HUES6 (cell line): ENCODE measurements at regions not wholly inside any gene's neighbourhood (a gene's known extent, or its start where the extent isn't known, plus 50 kb on each side); places are given as distances from the start of the nearest gene placed in this dataset.

Experiments
- H3K27ac ChIP-seq: 2 replicates; pipeline ENCODE4 v1.7.0; 2013; ENCODE audit warnings: low read depth, mild to moderate bottlenecking, low read length, inconsistent platforms
- H3K27me3 ChIP-seq: 2 replicates; pipeline ENCODE4 v1.6.1; 2013; ENCODE audit warnings: low read length; ENCODE audit not compliant: control insufficient read depth, insufficient read depth
- H3K36me3 ChIP-seq: 2 replicates; pipeline ENCODE4 v1.6.1; 2013; ENCODE audit warnings: low read length; ENCODE audit not compliant: control insufficient read depth, insufficient read depth
- H3K4me1 ChIP-seq: 2 replicates; pipeline ENCODE4 v1.6.1; 2013; ENCODE audit warnings: low read length; ENCODE audit not compliant: control insufficient read depth, insufficient read depth
- H3K4me3 ChIP-seq: 2 replicates; pipeline ENCODE4 v1.5.1; 2013; ENCODE audit warnings: low read depth, low read length
- H3K9ac ChIP-seq: one replicate; pipeline ENCODE4 v1.6.1; 2013; ENCODE audit warnings: mild to moderate bottlenecking, low read length
- H3K9me3 ChIP-seq: 2 replicates; pipeline ENCODE4 v1.6.1; 2013; ENCODE audit warnings: low read depth, low read length; ENCODE audit not compliant: control insufficient read depth, insufficient read depth

- H3K27ac ChIP-seq, result no peak overlapping the region
- no peaks in the 10 kb centered on the region for H3K27me3 ChIP-seq
- no peak overlapping the region for H3K9ac ChIP-seq
- no peak overlapping the region for H3K4me3 ChIP-seq
- H3K9me3 ChIP-seq, result no peaks in the 10 kb centered on the region
- no peaks in the 10 kb centered on the region for H3K36me3 ChIP-seq
- H3K4me1 ChIP-seq, result no peaks in the 10 kb centered on the region
These were observed 175.3 kb downstream of the PLPP3 start for GRCh38 chr1:56404066-56404465.

GRCh38 chr1:56403321-56403720 lies 176.0 kb downstream of the PLPP3 start:
- no peak overlapping the region for H3K27ac ChIP-seq
- no peak overlapping the region for H3K4me3 ChIP-seq
- H3K36me3 ChIP-seq, result no peaks in the 10 kb centered on the region
- no peaks in the 10 kb centered on the region for H3K9me3 ChIP-seq
- no peak overlapping the region for H3K9ac ChIP-seq
- H3K27me3 ChIP-seq, result no peaks in the 10 kb centered on the region
- no peaks in the 10 kb centered on the region for H3K4me1 ChIP-seq

GRCh38 chr1:56401191-56401590 lies 178.2 kb downstream of the PLPP3 start:
- H3K36me3 ChIP-seq, result no peaks in the 10 kb centered on the region
- H3K9me3 ChIP-seq, result no peaks in the 10 kb centered on the region
- H3K27me3 ChIP-seq, result no peaks in the 10 kb centered on the region

GRCh38 chr1:56400526-56400925 lies 178.8 kb downstream of the PLPP3 start:
- H3K4me3 ChIP-seq, result no peak overlapping the region
- no peaks in the 10 kb centered on the region for H3K9me3 ChIP-seq
- no peak overlapping the region for H3K9ac ChIP-seq
- H3K27me3 ChIP-seq, result no peaks in the 10 kb centered on the region
- no peaks in the 10 kb centered on the region for H3K36me3 ChIP-seq
- H3K4me1 ChIP-seq, result no peaks in the 10 kb centered on the region
- H3K27ac ChIP-seq, result no peak overlapping the region

More at GRCh38 chr1:56401191-56401590, 178.2 kb downstream of the PLPP3 start:
- H3K4me1 ChIP-seq, result no peaks in the 10 kb centered on the region
- H3K9ac ChIP-seq, result no peak overlapping the region
- no peak overlapping the region for H3K27ac ChIP-seq
- H3K4me3 ChIP-seq, result no peak overlapping the region

- Histone ChIP-seq H3K36me3 (no peaks in the 10 kb centered on the region), H3K9me3 (no peaks in the 10 kb centered on the region), H3K4me3 (no peak overlapping the region), H3K9ac (no peak overlapping the region), H3K27ac (no peak overlapping the region), H3K27me3 (no peaks in the 10 kb centered on the region), H3K4me1 (no peaks in the 10 kb centered on the region)
These were observed 179.6 kb downstream of the PLPP3 start for GRCh38 chr1:56399795-56400194.

DNA sequence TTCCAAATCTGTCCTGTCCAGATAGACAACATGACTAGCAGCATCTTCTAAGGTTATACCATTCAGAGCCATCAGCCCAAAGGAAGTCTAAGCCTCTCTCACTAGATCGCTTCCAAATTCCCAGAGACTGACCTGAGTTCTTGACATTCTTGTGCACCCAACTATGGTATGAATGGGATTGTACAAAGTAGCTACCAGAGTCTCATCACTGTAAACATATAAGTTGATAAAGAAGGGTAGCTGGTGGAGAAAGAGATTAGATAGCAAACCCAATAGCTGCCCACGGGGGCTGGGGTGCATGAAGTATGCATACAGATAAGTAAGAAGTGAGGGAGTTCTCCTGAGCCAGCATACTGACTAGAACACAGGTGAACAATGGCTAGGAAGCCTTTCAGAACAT lies 180.0 kb downstream of the PLPP3 start:
- no peak overlapping the region for H3K27ac ChIP-seq
- H3K9ac ChIP-seq, result no peak overlapping the region
- no peak overlapping the region for H3K4me3 ChIP-seq
- no peaks in the 10 kb centered on the region for H3K36me3 ChIP-seq
- H3K4me1 ChIP-seq, result no peaks in the 10 kb centered on the region
- H3K27me3 ChIP-seq, result no peaks in the 10 kb centered on the region
- H3K9me3 ChIP-seq, result no peaks in the 10 kb centered on the region

DNA sequence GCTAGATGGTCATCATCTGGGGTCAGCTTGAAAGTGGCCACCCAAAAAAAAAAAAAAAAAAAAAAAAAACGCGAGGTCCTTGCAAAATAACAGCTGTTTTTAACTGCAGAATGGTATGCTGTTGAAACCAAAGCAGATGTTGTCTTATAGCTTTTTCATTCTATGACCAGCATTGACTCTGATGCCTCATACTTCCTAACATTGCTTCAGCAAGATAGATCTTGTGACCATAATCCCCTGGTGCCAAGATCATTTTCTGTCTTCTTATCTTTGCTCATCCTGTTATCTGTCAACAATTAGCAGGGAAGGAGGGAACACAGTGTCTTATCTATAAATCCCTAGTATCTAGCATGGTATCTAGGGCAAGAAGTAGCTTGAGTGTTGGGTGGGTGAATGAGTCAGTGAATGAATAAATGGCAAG lies 181.5 kb downstream of the PLPP3 start:
- Histone ChIP-seq H3K36me3 (no peaks in the 10 kb centered on the region), H3K27me3 (no peaks in the 10 kb centered on the region), H3K27ac (no peak overlapping the region), H3K4me1 (no peaks in the 10 kb centered on the region), H3K9me3 (no peaks in the 10 kb centered on the region), H3K9ac (peak overlapping the region; percentile 5), H3K4me3 (no peak overlapping the region)

GRCh38 chr1:56397409-56397808 lies 182.0 kb downstream of the PLPP3 start:
- H3K36me3 ChIP-seq, result no peaks in the 10 kb centered on the region
- H3K9me3 ChIP-seq, result no peaks in the 10 kb centered on the region

DNA sequence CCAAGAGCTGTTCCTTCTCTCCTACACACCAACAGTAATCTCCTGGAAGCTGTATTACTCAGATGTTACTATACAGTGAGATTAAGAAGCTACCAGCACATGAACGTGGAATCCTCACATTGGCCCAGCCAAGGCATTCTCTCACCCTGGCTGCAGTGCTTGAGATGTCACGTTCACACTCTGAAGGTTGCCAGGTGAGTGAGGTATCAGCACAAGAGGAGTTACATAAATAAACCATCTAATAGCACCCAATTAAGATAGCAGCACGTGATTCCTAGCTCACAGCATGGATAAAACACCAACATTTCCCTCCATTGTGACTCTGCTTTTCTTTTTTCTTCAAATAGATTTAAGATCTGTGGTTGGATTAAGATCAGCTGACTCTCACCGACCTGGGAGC lies 182.8 kb downstream of the PLPP3 start:
- H3K36me3 ChIP-seq, result no peaks in the 10 kb centered on the region
- H3K4me1 ChIP-seq, result no peaks in the 10 kb centered on the region
- no peak overlapping the region for H3K27ac ChIP-seq
- H3K4me3 ChIP-seq, result no peak overlapping the region
- no peak overlapping the region for H3K9ac ChIP-seq
- peaks cover 3% of the 10 kb centered on the region; the same call in 1 of the 2 replicates for H3K27me3 ChIP-seq
- no peaks in the 10 kb centered on the region for H3K9me3 ChIP-seq

More at GRCh38 chr1:56397409-56397808, 182.0 kb downstream of the PLPP3 start:
- peaks cover under 1% of the 10 kb centered on the region; the same call in 1 of the 2 replicates for H3K27me3 ChIP-seq
- no peak overlapping the region for H3K27ac ChIP-seq
- no peak overlapping the region for H3K4me3 ChIP-seq
- no peaks in the 10 kb centered on the region for H3K4me1 ChIP-seq
- H3K9ac ChIP-seq, result no peak overlapping the region

GRCh38 chr1:56395776-56396175 lies 183.6 kb downstream of the PLPP3 start:
- Histone ChIP-seq H3K27me3 (peaks cover 3% of the 10 kb centered on the region; the same call in 1 of the 2 replicates), H3K36me3 (no peaks in the 10 kb centered on the region)

GRCh38 chr1:56394298-56394697 lies 185.1 kb downstream of the PLPP3 start:
- no peaks in the 10 kb centered on the region for H3K36me3 ChIP-seq
- H3K4me3 ChIP-seq, result no peak overlapping the region
- no peak overlapping the region for H3K27ac ChIP-seq
- H3K9me3 ChIP-seq, result no peaks in the 10 kb centered on the region
- peaks cover 3% of the 10 kb centered on the region; the same call in 1 of the 2 replicates for H3K27me3 ChIP-seq
- H3K9ac ChIP-seq, result no peak overlapping the region
- peaks cover 17% of the 10 kb centered on the region for H3K4me1 ChIP-seq

More at GRCh38 chr1:56395776-56396175, 183.6 kb downstream of the PLPP3 start:
- H3K27ac ChIP-seq, result no peak overlapping the region
- peaks cover 6% of the 10 kb centered on the region for H3K4me1 ChIP-seq
- H3K9me3 ChIP-seq, result no peaks in the 10 kb centered on the region
- H3K9ac ChIP-seq, result no peak overlapping the region
- no peak overlapping the region for H3K4me3 ChIP-seq
